ENCODE measurements at regions not wholly inside any gene's neighbourhood (a gene's known extent, or its start where the extent isn't known, plus 50 kb on each side); places are given as distances from the start of the nearest gene placed in this dataset.

DNA sequence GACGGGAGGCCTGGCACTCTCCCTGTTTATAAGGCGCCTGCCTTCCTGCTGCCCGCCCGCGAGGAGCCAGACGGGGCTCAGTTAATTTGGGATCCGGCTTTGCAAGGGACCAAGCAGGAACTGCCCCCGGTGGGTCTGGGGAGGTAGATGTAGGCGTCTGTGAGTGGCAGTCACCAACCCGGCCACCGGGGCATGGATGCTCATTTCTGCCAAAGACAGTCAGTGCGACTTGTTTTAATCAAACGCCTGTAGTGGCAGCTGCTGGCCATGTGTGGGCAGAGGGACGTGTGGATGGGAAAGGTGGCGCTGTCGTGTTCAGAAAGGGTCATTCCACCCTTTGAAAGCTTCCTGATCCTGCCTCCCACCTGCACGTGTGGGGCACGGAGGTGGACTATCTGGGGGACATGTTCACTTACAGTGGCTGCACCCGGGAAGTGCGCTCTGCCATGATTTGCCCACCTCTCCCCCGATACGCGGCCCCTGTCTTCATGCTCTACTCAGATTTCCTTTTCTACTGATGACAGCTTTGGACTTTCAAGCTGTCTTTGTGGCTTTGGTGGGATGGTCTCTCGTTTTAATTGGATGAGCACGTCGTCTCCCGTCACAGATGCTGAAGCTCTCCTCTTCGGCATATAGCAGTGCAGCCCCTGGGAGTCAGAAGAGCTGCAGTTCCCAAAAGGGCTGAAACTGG lies 60.3 kb upstream of the CIBAR2 start:
- TF ChIP-seq, protein P1, sequence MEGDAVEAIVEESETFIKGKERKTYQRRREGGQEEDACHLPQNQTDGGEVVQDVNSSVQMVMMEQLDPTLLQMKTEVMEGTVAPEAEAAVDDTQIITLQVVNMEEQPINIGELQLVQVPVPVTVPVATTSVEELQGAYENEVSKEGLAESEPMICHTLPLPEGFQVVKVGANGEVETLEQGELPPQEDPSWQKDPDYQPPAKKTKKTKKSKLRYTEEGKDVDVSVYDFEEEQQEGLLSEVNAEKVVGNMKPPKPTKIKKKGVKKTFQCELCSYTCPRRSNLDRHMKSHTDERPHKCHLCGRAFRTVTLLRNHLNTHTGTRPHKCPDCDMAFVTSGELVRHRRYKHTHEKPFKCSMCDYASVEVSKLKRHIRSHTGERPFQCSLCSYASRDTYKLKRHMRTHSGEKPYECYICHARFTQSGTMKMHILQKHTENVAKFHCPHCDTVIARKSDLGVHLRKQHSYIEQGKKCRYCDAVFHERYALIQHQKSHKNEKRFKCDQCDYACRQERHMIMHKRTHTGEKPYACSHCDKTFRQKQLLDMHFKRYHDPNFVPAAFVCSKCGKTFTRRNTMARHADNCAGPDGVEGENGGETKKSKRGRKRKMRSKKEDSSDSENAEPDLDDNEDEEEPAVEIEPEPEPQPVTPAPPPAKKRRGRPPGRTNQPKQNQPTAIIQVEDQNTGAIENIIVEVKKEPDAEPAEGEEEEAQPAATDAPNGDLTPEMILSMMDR (optimal IDR thresholded peaks at IDR 0.05 in 1 of 3, IDR thresholded peaks at IDR 0.05 in 1 of 3, conservative IDR thresholded peaks at IDR 0.05 in 1 of 3; ENCODE audit: extremely low read depth in 1 of 3, insufficient read depth in 2 of 3, low read length in 3 of 3) = peak in 1 of 3 experiments; percentile 15
- TF ChIP-seq EZH2 (IDR thresholded peaks at IDR 0.05; ENCODE audit: low read length) = no peak
- H3K9me1 ChIP-seq (ENCODE audit: control insufficient read depth, extremely low read depth, insufficient read depth, low read length) = no peaks in the 10 kb centered on the region
- H3K36me3 ChIP-seq (ENCODE audit: control insufficient read depth in 2 of 2, extremely low read depth in 1 of 2, insufficient read depth in 2 of 2, low read length in 2 of 2) = no peaks in the 10 kb centered on the region
- FAIRE-seq (no peak), DNase-seq (ENCODE audit: low read depth, low spot score) (no peak)
- peak overlapping the region; percentile 65 for H3K4me2 ChIP-seq (ENCODE audit: control insufficient read depth, extremely low read depth, insufficient read depth, low read depth, low read length)
- no peaks in the 10 kb centered on the region for H3K9me3 ChIP-seq (ENCODE audit: control insufficient read depth, low read depth, low read length)
- no peaks in the 10 kb centered on the region for H4K20me1 ChIP-seq (ENCODE audit: control insufficient read depth, extremely low read depth, insufficient read depth, low read length)
- H2AFZ ChIP-seq (ENCODE audit: control insufficient read depth, low read length) = no peak overlapping the region
- peaks cover 11% of the 10 kb centered on the region for H3K27me3 ChIP-seq (ENCODE audit: control insufficient read depth, extremely low read depth, insufficient read depth, low read length)
- H3K27ac ChIP-seq (ENCODE audit: control insufficient read depth, insufficient read depth, low read length) = no peak overlapping the region
- peaks cover 4% of the 10 kb centered on the region for H3K79me2 ChIP-seq (ENCODE audit: control insufficient read depth, insufficient read depth, low read length)
- dilution Hi-C loops (cut with MboI; ENCODE audit: extremely low pct_ligation_motif_present, low sequenced_read_pairs) = no loop called here
- H3K4me1 ChIP-seq (ENCODE audit: control insufficient read depth, extremely low read depth, insufficient read depth, low read length) = peaks cover 36% of the 10 kb centered on the region
- peak overlapping the region in 1 of 3 experiments; percentile 4 for H3K4me3 ChIP-seq (ENCODE audit: control insufficient read depth in 2 of 3, extremely low read depth in 1 of 3, insufficient read depth in 2 of 3, low read depth in 1 of 3, low read length in 3 of 3)
- no peak overlapping the region for H3K9ac ChIP-seq (ENCODE audit: control insufficient read depth, extremely low read depth, insufficient read depth, low read length)

DNA sequence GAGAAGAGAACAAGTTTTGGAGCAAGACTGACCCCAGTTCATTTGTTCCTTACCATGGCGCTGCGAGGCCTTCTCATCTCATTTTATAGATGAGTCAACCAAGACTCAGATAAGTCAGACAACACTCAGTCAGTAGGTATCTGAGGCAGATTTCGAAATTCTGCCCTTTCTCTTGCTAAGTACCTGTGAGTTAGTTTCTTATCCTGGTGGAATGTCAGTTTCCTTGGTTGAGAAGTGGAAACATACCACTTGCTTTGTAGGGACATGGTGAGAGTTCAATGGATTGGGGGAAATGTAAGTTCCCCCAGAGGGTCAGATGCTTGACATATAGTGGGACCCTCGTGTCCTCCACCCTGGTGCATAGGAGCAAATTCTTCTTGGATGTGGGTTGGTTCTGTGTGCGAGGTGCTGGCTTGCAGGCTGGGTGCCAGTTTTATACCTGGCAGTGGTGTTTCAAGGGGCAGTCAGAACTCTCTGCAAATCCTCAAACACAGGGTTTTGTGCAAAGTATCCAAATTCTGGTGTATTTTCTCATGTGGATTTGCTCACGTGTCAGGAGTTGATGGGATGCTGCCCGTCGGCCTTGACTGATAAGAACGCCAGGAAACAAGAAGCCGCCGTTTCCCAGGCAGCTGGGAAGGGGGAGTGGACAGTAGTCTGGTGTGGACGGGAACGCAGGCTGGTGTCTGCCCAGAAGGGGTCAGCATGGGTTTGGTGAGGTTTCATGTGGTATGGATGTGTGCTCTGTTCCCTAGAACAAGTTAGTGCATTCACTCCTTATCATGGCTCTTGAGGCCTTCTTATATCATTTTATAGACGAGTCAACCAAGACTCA lies 61.1 kb upstream of the CIBAR2 start:
- no peak overlapping the region for H3K4me3 ChIP-seq (ENCODE audit: control insufficient read depth in 2 of 3, extremely low read depth in 1 of 3, insufficient read depth in 2 of 3, low read depth in 1 of 3, low read length in 3 of 3)
- DNase-seq (ENCODE audit: low read depth, low spot score) (peak; percentile 75), FAIRE-seq (peak; percentile 97)
- H3K79me2 ChIP-seq (ENCODE audit: control insufficient read depth, insufficient read depth, low read length) = peaks cover 4% of the 10 kb centered on the region
- dilution Hi-C loops (cut with MboI; ENCODE audit: extremely low pct_ligation_motif_present, low sequenced_read_pairs) = no loop called here
- peaks cover 11% of the 10 kb centered on the region for H3K27me3 ChIP-seq (ENCODE audit: control insufficient read depth, extremely low read depth, insufficient read depth, low read length)
- no peaks in the 10 kb centered on the region for H3K9me1 ChIP-seq (ENCODE audit: control insufficient read depth, extremely low read depth, insufficient read depth, low read length)
- peak overlapping the region; percentile 59 for H3K27ac ChIP-seq (ENCODE audit: control insufficient read depth, insufficient read depth, low read length)
- H3K4me1 ChIP-seq (ENCODE audit: control insufficient read depth, extremely low read depth, insufficient read depth, low read length) = peaks cover 36% of the 10 kb centered on the region
- no peak overlapping the region for H3K9ac ChIP-seq (ENCODE audit: control insufficient read depth, extremely low read depth, insufficient read depth, low read length)
- no peak overlapping the region for H2AFZ ChIP-seq (ENCODE audit: control insufficient read depth, low read length)
- no peaks in the 10 kb centered on the region for H4K20me1 ChIP-seq (ENCODE audit: control insufficient read depth, extremely low read depth, insufficient read depth, low read length)
- no peaks in the 10 kb centered on the region for H3K9me3 ChIP-seq (ENCODE audit: control insufficient read depth, low read depth, low read length)
- H3K36me3 ChIP-seq (ENCODE audit: control insufficient read depth in 2 of 2, extremely low read depth in 1 of 2, insufficient read depth in 2 of 2, low read length in 2 of 2) = no peaks in the 10 kb centered on the region
- TF ChIP-seq EZH2 (IDR thresholded peaks at IDR 0.05; ENCODE audit: low read length) = no peak
- TF ChIP-seq, protein P1 (optimal IDR thresholded peaks at IDR 0.05 in 1 of 3, IDR thresholded peaks at IDR 0.05 in 1 of 3, conservative IDR thresholded peaks at IDR 0.05 in 1 of 3; ENCODE audit: extremely low read depth in 1 of 3, insufficient read depth in 2 of 3, low read length in 3 of 3) = peak in 1 of 3 experiments; percentile 16
- H3K4me2 ChIP-seq (ENCODE audit: control insufficient read depth, extremely low read depth, insufficient read depth, low read depth, low read length) = peak overlapping the region; percentile 47
